Peyer's patch (tissue), 4 donors: ENCODE measurements at regions not wholly inside any gene's neighbourhood (a gene's known extent, or its start where the extent isn't known, plus 50 kb on each side); places are given as distances from the start of the nearest gene placed in this dataset.

Experiments used
- POLR2A ChIP-seq, 2 donors: fragments of 450-650 bp; IDR thresholded peaks; one replicate each; pipeline ENCODE4 v1.5.1; 2017; ENCODE audit warnings: antibody characterized with exemption in 2 of 2, mild to moderate bottlenecking in 2 of 2, moderate library complexity in 2 of 2
- TF ChIP-seq, protein P1 (sequence below), 6 experiments: fragments of 450-650 bp in 4 of 6; fragments of 200-600 bp in 2 of 6; sonication (generic) in 1 of 6; IDR thresholded peaks; one replicate each; pipeline ENCODE4 v1.5.1; 2017 to 2019; ENCODE audit warnings: antibody characterized with exemption in 6 of 6, mild to moderate bottlenecking in 3 of 6, moderate library complexity in 1 of 6

DNA sequence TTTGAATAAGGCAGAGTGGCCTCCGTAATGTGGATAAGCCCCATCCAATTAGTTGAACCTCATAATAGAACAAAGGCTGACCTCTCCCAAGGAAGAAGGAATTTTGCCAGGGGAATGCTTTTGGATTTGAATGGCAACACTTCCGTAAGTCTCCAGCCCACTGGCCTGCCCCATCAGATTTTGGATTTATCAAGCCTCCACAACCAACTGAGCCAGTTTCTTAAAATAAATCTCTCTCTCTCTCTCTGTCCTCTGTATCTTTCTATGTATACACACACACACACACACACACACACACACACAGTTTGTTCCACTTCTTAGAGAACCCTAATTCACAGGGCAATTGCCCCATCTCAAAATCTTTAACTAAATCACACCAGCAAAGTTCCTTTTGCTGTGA, 100.9 kb upstream of the CAV2 start:
- TF ChIP-seq, protein P1, sequence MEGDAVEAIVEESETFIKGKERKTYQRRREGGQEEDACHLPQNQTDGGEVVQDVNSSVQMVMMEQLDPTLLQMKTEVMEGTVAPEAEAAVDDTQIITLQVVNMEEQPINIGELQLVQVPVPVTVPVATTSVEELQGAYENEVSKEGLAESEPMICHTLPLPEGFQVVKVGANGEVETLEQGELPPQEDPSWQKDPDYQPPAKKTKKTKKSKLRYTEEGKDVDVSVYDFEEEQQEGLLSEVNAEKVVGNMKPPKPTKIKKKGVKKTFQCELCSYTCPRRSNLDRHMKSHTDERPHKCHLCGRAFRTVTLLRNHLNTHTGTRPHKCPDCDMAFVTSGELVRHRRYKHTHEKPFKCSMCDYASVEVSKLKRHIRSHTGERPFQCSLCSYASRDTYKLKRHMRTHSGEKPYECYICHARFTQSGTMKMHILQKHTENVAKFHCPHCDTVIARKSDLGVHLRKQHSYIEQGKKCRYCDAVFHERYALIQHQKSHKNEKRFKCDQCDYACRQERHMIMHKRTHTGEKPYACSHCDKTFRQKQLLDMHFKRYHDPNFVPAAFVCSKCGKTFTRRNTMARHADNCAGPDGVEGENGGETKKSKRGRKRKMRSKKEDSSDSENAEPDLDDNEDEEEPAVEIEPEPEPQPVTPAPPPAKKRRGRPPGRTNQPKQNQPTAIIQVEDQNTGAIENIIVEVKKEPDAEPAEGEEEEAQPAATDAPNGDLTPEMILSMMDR (IDR thresholded peaks at IDR 0.05): no peak
- TF ChIP-seq POLR2A (IDR thresholded peaks at IDR 0.05): no peak
